ENCODE measurements at regions not wholly inside any gene's neighbourhood (a gene's known extent, or its start where the extent isn't known, plus 50 kb on each side); places are given as distances from the start of the nearest gene placed in this dataset.

DNA sequence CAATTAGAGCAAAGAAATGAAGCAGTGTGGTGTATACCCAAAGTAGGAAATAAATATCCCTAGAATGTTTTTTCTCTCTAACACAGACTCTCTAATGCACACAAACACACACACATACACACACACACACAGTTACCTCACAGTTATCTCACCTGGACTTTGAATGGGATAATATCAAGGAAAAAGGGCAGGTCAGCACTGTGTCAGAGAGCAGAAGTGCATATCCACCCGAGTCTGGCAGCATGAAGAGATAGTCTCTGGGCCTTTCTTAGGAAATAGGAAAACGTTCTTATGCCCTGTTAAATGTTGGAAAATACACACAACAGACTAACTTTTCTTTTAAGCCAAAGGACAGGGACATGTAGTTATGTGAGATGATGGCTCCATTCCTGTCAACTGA is 162.0 kb downstream of the COL6A3 start:
- DNase-seq, result no peak

DNA sequence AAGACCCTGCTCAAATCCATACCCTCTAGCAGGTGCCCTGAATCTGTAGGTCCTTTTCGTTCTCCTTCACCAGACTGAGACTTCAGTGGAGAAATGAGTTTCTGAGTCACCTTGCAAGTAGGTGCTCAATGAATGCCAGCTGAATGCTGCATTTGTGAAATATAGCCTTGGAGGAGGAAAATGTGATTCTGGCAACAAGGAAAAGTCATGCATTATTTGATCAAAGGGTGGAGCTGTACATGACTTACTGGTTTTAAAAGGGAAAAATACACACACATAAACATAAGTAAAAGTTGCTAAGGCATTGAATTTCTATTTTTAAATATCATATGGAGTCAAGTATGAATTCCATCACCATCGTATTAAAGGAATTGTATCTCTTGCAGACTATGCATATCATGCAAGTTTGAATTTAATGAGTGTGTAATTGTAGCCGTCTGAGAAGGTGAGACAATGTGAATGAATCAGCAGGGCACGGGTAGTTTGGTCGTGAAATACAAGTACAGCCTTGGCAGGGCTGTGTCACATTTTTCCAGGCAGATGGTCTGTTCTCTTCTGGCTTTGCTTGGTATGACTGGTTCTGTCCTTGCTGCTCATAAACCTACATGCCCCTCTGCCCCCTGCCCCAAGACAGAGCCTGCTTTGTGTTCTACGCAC is 160.8 kb downstream of the COL6A3 start:
- no peak for DNase-seq

DNA sequence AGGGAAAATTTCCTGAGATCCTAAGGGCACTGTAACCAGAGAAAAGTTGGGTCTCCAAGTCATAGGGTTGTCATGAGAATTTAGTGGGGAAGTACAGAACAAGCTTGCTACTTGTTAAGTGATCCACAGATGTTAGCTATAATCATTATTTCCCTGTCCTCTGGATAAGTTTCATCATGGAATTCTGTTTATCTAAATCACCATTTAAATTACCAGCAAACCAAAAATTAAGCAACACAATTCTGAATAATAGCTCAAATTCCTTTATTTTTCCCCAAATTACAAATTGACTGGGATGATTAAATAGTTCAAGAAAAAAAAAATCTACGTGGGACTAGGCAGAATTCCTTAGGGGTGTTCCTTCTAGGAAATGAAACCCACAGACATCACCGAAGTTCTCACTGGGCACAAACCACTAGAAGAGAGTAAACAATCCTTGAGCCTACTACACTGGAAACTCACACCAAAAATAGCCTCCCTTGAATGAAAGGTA is 159.5 kb downstream of the COL6A3 start:
- DNase-seq, result no peak

DNA sequence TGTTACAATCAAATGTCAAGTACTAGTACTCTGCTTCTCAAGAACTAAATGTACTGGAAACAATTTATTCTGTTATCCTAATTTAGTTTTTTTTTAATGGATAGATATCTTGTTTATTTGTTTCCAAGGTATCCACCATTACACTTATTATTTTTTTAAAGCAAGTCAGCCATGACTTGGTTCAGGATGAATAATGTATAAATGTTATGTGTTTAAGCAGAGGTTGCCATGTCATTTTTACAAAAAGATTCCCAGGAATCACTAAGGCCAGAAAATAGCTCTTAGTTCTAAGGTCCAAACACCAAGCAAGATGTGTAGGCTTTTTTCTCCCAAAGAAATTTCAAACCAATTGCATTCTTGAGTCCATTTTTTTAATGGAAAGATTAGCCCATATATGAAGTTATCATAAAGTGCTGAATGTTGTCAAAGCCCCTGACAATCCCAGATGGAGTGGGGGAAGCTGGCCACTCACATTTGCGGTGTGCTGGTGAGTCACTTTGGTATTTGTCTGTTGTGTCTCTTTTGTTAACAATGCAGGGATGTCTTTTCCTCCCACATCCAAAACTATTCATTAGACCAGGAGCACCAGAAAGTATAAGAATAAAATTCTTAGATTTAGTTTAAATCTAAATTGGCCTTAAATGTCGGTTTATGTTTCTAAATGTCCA is 158.9 kb downstream of the COL6A3 start:
- DNase-seq, result no peak

DNA sequence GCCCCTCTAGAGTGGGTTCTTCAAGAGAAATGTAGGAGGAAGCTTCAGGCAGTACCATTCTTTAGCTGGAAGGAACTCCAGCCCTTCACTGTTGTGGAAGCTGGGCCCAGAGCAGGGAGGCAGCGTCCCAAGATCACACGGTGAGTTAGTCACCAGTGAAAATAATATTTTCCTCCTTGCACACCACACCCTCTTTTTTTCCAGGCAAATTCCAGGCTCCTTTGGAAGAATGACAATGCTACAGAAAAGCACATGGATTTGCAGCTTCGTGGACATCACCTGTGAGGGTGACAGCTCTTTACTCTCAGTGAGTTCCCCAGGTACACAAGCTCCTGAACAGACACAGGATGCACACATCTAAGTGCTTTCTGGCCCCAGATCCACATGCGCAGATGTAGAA is 157.1 kb downstream of the COL6A3 start:
- DNase-seq, result no peak

DNA sequence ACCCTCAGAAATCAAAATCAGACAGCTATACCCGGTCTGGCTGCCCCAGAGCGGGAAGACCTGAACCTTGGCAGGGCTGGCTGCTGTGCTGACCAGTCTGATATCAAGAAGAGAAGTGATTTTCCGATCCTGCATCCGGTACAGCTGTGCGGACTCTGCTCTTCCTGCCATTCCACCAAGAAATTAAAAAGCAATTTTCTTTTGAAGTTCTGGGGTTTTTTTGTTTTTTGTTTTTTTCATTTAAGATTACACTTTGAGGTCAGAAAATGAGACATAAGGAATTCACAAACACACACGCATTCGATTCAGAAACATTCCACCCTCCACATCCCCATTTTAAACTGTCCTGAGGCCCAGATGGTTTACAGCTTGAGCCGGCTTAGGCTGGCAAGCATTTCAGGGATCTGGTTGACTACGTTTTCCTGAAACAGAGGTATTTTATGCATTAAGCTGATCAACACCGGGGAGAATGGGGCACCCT is 156.5 kb downstream of the COL6A3 start:
- DNase-seq, result no peak

DNA sequence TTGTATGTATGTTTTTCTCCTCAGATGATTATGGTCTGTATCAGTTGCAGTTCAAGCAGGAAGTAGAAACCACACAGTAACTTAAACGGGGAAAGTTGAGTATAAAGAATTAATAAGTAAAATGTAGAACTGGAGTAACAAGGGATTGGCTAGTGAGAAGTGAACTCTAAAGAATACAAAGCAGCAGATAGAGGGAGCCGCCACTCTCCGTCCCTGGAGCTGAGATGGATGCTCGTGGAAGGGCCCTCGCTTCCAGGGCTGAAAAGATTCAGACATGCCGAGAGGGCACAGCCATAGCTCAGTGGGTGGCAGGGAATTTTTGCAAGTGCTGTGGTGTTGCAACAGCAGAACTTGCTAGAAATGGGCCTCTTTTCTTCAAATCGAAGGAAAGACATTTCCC is 155.8 kb downstream of the COL6A3 start:
- DNase-seq, result no peak

GRCh38 chr2:237258615-237259014 is 155.3 kb downstream of the COL6A3 start:
- no peak for DNase-seq

DNA sequence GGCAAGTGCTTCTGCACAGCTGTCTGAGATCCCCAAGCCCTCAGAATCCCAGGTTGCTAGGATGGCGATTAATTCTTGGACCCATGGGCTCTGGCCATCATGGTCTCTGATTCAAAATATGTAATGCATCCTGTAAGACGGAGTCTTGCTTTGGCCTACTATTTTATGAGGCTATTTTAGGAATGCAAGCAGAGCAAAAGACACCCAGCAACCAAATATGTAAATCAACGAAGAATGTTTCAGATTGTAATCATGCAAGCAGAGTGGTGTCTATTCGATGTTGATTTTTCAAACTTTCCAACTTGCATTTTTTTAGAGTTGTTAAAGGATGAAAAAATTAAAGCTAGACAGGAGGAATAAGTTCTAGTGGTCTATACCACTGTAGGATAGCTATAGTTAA is 154.8 kb downstream of the COL6A3 start:
- no peak for DNase-seq

DNA sequence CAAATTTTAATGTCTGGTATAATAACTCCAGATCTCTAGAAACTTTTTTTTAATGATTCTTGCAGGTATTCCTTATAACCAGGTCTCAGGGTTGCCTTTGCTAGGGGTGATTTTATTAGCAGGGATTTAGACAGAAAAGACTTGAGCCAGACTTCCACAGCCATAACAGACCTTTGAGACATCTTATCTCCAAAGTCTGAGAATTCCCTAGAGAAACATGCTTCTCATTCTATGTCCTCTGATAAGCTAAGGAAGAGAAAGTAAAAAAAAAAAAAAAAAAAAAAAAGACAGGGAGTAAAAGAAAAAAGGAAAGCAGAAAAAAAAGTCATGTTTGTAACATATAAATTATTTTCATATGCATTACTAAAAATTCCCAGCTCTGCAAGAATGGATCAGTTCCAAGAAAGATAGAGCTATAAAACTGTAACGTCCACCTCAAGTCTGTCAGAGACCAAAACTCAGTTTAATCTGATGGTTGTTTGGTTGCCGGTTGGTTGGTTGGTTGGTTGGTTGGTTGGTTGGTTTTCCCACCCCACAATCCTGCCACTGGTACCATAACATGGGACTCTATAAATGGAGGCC is 153.8 kb downstream of the COL6A3 start:
- DNase-seq, result no peak

DNA sequence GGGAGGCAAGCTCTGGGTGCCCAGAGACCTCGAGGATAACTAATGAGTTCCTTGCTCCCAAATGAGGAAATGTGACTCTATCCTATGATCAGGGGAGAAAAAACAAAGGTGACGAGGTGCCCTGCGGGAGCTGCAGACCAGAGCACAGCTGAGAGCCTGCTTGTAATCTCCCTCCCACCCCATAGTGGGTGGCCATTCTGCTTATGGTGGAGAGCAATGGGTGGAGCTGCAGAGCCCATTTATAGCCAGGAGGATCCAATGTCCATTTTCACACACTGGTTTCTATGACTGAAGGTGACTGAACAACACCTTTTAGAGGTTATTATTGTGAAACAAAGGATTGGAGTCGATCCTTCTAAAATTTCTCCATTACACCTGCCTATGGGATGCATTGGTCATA is 153.3 kb downstream of the COL6A3 start:
- no peak for DNase-seq

DNA sequence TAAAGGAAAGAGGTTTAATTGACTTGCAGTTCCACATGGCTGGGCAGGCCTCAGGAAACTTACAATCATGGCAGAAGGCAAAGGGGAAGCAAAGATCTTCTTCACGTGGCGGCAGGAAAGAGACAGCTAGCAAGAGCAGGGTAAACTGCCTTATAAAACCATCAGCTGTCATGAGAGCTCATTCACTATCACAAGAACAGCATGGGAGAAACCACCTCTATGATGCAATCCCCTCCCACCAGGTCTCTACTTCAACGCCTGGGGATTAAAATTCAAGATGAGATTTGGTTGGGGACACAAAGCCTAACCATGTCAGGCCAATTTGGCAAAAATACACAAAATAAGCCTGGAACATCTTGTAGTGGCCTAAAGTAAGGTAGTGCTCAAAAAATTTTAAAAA is 152.6 kb downstream of the COL6A3 start:
- DNase-seq, result no peak

- DNase-seq, result no peak
Observed at GRCh38 chr2:237262838-237263771, 150.9 kb downstream of the COL6A3 start.

- DNase-seq, result no peak
Observed at GRCh38 chr2:237264480-237265219, 149.3 kb downstream of the COL6A3 start.

GRCh38 chr2:237268004-237268708 is 145.8 kb downstream of the COL6A3 start:
- DNase-seq, result no peak

DNA sequence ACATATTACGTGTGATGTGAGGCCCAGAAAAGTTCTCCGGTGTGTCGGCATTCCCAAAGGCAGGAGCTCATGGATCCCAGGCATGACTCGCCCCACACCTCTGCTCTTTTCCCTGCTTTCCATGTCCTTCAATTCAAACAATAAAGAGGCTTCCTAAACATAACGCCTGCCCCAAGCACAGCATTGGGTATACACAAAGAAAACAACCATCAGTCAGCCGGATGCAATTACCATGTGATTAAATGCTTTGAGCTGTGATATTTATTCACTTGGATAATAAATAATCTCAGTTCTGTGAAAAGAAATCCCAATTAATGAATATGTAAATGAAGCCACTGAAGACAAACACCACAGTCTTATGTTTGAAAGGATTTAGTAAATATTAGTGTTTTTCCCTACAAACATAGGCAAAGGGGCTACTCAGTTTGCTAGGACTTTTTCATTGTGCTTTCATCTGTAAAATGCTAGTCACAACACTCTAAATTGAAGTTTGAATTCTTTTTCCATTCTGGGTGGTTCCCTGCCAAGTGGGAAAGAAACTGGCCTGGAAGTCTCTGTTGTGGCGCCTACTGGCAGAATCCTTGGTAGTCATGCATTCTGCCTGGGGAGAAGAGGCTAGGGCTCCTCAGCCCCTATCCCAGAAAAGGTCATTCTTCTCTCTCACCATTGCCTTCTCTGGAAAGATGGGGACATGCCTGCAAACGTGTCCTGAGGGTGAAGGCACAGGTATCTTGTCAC is 144.7 kb downstream of the COL6A3 start:
- DNase-seq, result no peak

DNA sequence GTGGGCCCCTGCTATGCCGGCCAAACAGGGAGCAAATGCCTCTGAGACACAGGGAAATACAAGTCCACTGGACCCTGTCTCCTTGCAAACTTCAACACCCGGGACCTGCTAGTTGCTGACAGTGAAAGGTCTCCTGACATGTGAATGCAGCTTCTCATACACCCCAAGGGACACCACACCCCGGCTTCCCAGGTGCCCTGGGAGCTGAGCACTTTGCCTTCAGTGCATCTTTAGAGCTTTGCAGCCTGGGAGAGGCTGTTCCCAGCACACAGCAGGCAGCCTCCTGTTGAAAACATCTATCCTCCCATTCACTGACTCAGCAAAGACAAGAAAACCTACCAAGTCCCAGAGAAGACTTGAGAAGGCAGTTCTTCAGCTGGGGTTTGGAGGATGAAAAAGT is 143.4 kb downstream of the COL6A3 start:
- DNase-seq, result no peak

GRCh38 chr2:237271698-237272652 is 142.0 kb downstream of the COL6A3 start:
- no peak for DNase-seq
